Ecto neural progenitor cell (in vitro differentiated cells): ENCODE measurements at regions not wholly inside any gene's neighbourhood (a gene's known extent, or its start where the extent isn't known, plus 50 kb on each side); places are given as distances from the start of the nearest gene placed in this dataset.

Experiments used
- DNase-seq: peaks from one replicate; pipeline ENCODE4 v3.0.0-alpha.2; 2018; ENCODE audit warnings: low spot score

DNA sequence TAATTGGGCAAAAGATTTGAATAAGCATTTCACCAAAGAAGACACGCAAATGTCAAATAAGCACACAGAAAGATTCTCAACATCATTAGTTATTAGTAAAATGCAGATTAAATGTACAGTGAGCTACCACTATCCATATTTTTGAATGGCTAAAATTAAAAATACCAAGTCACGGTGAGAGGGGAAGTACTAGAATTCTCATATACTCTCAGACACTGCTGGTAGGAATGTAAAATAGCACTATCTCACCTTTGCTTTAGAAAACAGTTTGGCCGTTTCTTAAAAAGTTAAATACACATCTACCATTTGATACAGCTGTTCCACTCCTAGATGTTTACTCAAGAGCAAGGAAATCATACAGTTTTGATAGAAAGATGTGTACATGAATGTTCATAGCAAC is 115.8 kb upstream of the CELF2 start:
- DNase-seq, result no peak

DNA sequence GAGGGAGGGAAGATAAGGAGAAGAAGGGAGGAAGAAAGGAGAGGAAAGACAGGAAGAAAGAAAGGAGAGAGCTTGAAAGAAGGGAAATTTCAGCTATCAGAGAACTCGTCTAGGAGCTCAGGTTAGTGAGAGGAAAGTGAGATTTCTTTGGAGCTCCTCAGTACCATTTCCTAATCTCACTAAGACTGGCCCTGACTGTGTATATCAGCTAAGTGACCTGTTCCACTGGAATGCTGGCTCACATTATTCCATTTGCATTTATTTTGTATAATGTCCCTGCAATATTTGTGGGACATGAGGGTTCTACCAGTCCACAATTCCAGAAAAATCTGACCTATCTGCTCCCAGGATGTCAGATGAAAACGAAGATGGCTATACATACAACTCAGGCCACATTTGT is 114.7 kb upstream of the CELF2 start:
- no peak for DNase-seq

GRCh38 chr10:10903620-10904019 is 114.1 kb upstream of the CELF2 start:
- no peak for DNase-seq

DNA sequence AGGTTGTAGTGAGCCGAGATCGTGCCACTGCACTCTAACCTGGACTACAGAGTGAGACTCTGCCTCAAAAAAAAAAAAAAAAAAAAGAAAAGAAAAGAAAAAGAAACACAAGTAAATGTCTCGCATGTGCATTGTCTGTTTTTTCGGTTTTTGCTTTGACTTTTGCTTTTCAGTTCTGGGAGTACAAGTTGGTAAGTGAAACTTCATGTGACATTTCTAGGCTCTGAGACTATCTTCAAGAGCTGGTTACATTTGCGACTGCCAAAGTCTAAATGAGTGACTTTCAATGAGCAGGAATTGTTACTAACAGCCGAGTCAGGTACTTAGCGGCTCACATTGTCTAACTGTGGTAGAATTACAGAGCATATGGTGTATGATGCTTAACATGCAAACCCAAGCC is 107.0 kb upstream of the CELF2 start:
- DNase-seq, result no peak

DNA sequence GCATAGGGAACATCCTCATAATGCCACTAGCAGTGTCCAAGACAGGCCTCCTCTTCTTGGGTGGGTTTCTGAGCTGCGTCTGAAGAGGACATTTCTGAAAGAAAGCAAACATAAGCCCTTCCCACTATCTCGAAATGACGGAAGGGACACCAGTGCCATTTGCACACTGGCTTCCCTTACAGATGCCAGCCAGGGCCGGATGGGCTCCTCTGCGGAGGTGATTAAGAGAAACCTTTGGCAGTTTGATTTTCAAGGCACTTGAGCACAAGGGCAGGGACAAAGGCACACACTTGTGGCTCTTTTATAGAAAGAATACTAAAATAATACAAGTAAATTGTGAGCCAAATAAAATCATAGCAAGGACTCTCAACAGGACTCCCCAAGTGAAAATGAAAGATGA is 106.6 kb upstream of the CELF2 start:
- DNase-seq, result no peak

- peak; percentile 73 for DNase-seq
Observed at GRCh38 chr10:10911471-10911921, 106.2 kb upstream of the CELF2 start.

- no peak for DNase-seq
Observed at GRCh38 chr10:10914144-10914543, 103.5 kb upstream of the CELF2 start.

GRCh38 chr10:10915215-10915614 is 102.5 kb upstream of the CELF2 start:
- DNase-seq, result no peak

- DNase-seq, result no peak
Observed at GRCh38 chr10:10917031-10917430, 100.6 kb upstream of the CELF2 start.

DNA sequence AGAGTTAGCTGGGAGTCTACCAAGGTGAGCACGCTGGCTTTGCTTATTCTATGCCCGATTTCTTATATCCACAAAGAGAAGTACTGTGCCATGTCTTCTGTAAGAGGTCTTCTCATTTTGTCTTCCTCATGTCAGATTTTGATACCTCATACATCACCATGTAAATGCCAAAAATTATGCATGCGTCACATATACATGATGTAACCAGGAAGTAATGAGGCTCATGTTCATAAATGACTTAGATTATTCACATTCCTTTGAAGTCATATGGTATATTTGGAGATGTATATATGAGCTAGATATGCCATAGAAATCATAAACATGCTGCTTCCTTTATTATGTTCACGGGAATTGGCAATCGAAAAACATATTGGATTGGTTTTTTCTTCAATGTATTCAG is 97.7 kb upstream of the CELF2 start:
- DNase-seq, result no peak

DNA sequence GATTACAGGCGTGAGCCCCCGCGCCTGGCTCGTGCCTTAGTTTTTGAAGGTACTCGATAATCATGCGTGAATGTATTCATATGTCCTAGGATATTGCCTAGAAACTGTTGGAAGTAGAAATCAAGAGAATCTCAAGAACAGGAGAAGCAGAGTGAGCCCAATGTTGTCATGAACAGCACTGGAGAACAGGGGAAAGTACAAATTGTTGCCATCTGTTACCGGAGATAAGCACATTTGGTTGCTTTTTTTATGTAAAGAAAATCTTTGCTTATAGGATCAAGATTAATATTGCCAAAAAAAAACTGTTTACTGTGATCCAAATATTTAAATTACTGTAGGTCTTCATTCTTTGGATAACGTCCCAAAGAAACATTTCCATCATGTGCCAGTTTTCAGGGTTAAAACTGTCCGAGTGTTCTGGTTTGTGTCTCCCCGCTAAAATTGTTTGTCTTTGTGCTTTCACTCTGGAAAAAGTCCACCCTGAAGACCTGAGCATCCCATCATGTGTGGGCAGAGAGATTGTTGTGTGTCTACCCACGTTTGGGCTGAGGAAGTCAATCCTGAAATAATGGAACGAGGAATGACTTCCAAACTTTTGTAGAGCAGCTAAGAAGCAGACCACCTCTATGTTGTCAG is 95.7 kb upstream of the CELF2 start:
- no peak for DNase-seq

GRCh38 chr10:10923029-10923651 is 94.5 kb upstream of the CELF2 start:
- DNase-seq, result no peak

- no peak for DNase-seq
Observed at GRCh38 chr10:10925667-10926066, 92.0 kb upstream of the CELF2 start.

GRCh38 chr10:10927608-10928007 is 90.1 kb upstream of the CELF2 start:
- no peak for DNase-seq

DNA sequence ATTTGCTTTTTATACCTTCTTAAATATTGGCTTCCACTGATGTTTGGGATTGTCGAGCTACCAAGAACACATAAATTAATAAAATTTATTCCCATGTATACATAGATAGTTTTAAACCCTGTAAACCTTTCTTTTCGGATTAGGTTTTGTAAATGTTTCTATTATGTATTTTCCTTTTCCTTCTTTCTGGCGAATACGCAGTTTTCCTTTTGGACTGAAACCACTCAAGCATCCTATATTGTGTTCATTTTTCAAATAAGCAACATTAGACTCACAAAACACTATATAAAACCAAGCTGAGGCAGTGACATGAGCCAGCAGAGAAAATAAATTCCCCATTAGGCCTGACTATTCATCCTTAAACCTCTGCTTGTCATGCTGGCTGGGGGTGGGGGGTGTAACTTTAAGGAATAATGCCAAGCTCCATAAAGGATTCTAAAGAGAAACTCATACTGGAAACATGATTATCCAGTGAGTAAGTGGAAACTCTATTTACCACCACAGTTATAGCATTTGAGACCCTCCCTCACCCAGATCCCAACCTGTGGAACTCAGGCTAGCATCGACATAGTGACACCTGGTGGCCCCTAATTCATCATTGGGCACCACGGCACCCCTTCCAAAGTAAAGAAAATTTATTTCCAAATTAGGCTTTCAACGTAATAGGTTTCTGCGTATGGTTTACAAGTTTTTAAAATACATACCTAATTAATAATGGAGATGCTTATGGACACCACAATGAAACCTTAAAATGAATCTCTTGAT is 86.5 kb upstream of the CELF2 start:
- no peak for DNase-seq

DNA sequence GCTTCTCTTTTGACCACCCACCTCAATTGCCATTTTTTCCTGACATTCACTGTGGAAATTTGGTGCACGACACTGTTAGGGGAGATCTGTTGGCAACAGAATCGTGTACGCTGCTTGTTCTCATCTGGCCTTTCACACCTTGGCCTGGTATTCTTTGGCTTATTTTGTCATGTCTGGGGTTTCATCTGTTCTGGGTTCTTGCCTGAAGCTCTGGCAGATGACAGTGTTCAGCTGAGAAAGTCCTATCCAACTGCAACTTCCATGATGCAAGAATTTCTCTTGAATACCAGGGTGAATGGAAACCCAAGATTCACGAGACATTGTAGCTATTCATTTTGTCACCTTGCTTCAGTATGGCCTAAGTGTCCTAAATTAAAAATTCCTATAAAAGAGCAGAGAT is 82.6 kb upstream of the CELF2 start:
- DNase-seq, result no peak

GRCh38 chr10:10938676-10939075 is 79.0 kb upstream of the CELF2 start:
- DNase-seq, result no peak

- no peak for DNase-seq
Observed at GRCh38 chr10:10941127-10941730, 76.4 kb upstream of the CELF2 start.

DNA sequence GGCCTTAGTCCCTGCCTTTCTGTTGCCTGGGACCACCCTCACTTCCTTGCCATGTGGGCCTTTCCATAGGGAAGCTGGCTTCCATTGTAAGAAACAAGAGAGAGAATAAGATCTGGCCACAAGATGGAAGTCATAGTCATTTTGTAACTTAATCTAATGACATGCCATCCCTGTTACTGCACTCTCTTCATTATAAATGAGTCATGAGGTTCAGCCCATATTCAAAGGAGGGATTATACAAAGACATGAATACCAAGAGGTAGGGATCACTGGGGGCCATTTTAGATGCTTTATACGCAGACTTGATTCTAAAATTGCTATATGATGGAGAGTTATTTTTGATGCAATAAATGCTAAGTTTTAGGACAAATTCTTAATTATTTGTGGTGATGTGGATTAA is 75.2 kb upstream of the CELF2 start:
- no peak for DNase-seq

DNA sequence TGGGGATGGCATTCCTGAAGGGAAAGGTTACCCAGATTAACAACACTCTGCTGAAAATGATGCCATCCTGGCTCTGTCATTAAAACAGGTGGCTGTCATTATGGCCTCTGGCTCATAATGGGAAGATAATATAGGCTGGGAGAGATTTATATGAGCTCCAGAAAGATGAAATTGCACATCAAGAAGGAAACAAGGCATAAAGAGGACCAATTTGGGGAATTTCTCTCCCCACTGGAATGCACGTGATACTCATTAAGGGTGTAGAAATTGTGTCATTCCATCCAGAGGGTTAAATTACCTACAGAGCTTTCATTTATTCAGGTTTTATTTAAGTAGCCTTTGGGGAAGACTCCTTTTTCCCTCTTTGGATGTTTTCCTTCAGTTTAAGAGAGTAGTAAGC is 71.6 kb upstream of the CELF2 start:
- DNase-seq, result no peak

GRCh38 chr10:10946801-10947200 is 70.9 kb upstream of the CELF2 start:
- no peak for DNase-seq

DNA sequence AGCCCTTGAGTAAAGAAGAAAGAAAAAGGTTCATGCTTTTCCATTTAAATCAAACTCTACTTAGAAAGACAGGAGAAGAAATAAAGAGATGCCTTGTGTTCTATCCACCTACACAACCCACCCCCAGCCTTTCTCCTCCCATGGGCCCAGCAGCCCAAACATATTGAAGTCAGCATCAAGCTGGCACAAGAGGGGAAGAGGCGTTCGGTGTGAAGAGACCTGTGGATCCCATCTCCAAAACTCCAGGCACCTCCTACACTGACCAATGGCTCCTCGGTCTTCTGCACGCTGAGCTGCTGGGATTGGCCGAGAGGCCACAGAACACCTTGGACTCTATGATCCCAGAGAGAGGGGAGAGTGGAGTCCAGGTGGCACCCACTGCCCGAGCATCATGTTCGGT is 66.0 kb upstream of the CELF2 start:
- DNase-seq, result no peak

DNA sequence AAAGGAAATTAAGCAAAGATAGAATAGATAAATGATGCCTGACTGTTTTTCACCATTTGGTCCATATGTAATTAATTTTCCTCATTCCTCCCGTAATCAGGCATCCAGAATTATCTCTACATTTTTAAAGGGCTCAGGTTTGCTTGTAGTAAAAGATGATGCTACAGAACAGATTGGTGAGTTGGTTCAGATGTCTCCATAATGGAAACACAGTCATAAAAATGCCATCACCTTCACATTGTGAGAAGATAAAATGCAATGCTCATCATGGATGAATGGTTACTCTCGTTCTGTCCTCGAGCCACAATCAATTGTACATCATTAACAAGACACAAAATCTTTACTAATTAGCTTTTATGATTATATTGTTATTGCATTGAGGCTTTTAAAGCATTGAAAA is 64.9 kb upstream of the CELF2 start:
- DNase-seq, result no peak
